Endothelial cell of umbilical vein (primary cell): ENCODE measurements at regions not wholly inside any gene's neighbourhood (a gene's known extent, or its start where the extent isn't known, plus 50 kb on each side); places are given as distances from the start of the nearest gene placed in this dataset.
A peak's percentile ranks its signal among the peaks of the same experiment; 100 is the strongest.

Experiments
- BruUV-seq: library from RNA; stranded (reverse); fragments of 400-500 nt; replicated peaks from 2 replicates; lab custom pipeline; 2021; lab: Mats Ljungman, UMichigan
- CTCF ChIA-PET: fragments of 300-600, 350-600 bp; sonication (Branson Sonifier 250); formaldehyde crosslinking; loops from one replicate; lab custom pipeline; 2021; ENCODE audit warnings: antibody characterized with exemption, inconsistent platforms; lab: Charles Lee
- POLR2A ChIA-PET: fragments of 300-600, 350-600 bp; sonication (Branson Sonifier 250); formaldehyde crosslinking; loops from one replicate; lab custom pipeline; 2021; ENCODE audit warnings: antibody characterized with exemption, inconsistent platforms; lab: Charles Lee
- DNase-seq: peaks from one replicate; pipeline ENCODE4 v3.0.0-alpha.2; 2011; ENCODE audit warnings: low read depth, low spot score
- FAIRE-seq: peaks from 2 replicates; lab custom pipeline; 2011; peaks lifted over from hg19 to GRCh38; lab: Jason Lieb, UNC
- H2AFZ ChIP-seq: 2 replicates; pipeline ENCODE4 v1.6.0; 2012; ENCODE audit warnings: low read depth, low read length, control low read depth, inconsistent platforms
- H3K27ac ChIP-seq: 2 replicates; pipeline ENCODE4 v1.5.1; 2011; ENCODE audit warnings: low read depth, mild to moderate bottlenecking, control low read depth, low read length, moderate library complexity; ENCODE audit not compliant: insufficient read depth
- H3K27me3 ChIP-seq, 2 experiments: 2 replicates each; pipeline versions ENCODE4 v1.6.0 to v1.6.1; 2011; ENCODE audit warnings: low read length in 2 of 2, mixed read lengths in 1 of 2; ENCODE audit not compliant: control insufficient read depth in 2 of 2, insufficient read depth in 2 of 2
- H3K36me3 ChIP-seq, 2 experiments: 2 replicates in 1 of 2; 3 replicates in 1 of 2; pipeline ENCODE4 v1.5.1; 2011; ENCODE audit warnings: low read length in 2 of 2, mild to moderate bottlenecking in 1 of 2, moderate library complexity in 1 of 2; ENCODE audit not compliant: control insufficient read depth in 2 of 2, insufficient read depth in 2 of 2; ENCODE audit errors: extremely low read depth in 1 of 2
- H3K4me1 ChIP-seq: 3 replicates; pipeline ENCODE4 v1.5.1; 2011; ENCODE audit warnings: mild to moderate bottlenecking, low read length; ENCODE audit not compliant: control insufficient read depth, insufficient read depth; ENCODE audit errors: extremely low read depth
- H3K4me2 ChIP-seq: 2 replicates; pipeline ENCODE4 v1.6.1; 2011; ENCODE audit warnings: low read length, control low read depth, mixed read lengths; ENCODE audit not compliant: insufficient read depth
- H3K4me3 ChIP-seq, 3 experiments: fragments of 200-600 bp in 1 of 3; sonication (generic), shearing (Covaris generic) in 1 of 3; replicated peaks in 1 of 3; 2 replicates each; pipeline ENCODE4 v1.5.1; 2011 to 2016; ENCODE audit warnings: control low read depth in 3 of 3, low read length in 3 of 3, mild to moderate bottlenecking in 2 of 3, inconsistent platforms in 1 of 3, low read depth in 1 of 3, moderate library complexity in 1 of 3; ENCODE audit not compliant: insufficient read depth in 1 of 3
- H3K79me2 ChIP-seq: 2 replicates; pipeline ENCODE4 v1.6.0; 2012; ENCODE audit warnings: low read length, inconsistent platforms; ENCODE audit not compliant: control insufficient read depth, insufficient read depth
- H3K9ac ChIP-seq: replicated peaks from 2 replicates; pipeline ENCODE3; 2011; ENCODE audit warnings: low read length, control low read depth; ENCODE audit not compliant: insufficient read depth; ENCODE audit errors: extremely low read depth
- H3K9me1 ChIP-seq: replicated peaks from 3 replicates; pipeline ENCODE4 v1.6.0; 2011; ENCODE audit warnings: mild to moderate bottlenecking, low read length; ENCODE audit not compliant: control insufficient read depth, insufficient read depth; ENCODE audit errors: extremely low read depth
- H3K9me3 ChIP-seq: replicated peaks from 2 replicates; pipeline ENCODE4 v1.5.1; 2012; ENCODE audit warnings: low read length, inconsistent platforms; ENCODE audit not compliant: control insufficient read depth, insufficient read depth
- H4K20me1 ChIP-seq: replicated peaks from 2 replicates; pipeline ENCODE3; 2011; ENCODE audit warnings: mild to moderate bottlenecking, low read length; ENCODE audit not compliant: control insufficient read depth, insufficient read depth; ENCODE audit errors: extremely low read depth
- CTCF ChIP-seq, 2 donors: IDR thresholded peaks; 1 replicate in 1 of 2; 2 replicates in 1 of 2; pipeline ENCODE4 v1.5.1; 2011; ENCODE audit warnings: low read length in 2 of 2, mild to moderate bottlenecking in 2 of 2, moderate library complexity in 2 of 2, control low read depth in 1 of 2, inconsistent platforms in 1 of 2, low read depth in 1 of 2; ENCODE audit not compliant: insufficient read depth in 1 of 2; ENCODE audit errors: extremely low read depth in 1 of 2
- EZH2 ChIP-seq: IDR thresholded peaks from 2 replicates; pipeline ENCODE4 v1.6.1; 2012; ENCODE audit warnings: borderline replicate concordance, low read depth, mild to moderate bottlenecking, moderate library complexity, low read length, inconsistent platforms; ENCODE audit not compliant: severe bottlenecking
- FOS ChIP-seq: IDR thresholded peaks from 2 replicates; pipeline ENCODE4 v1.6.1; 2011; ENCODE audit warnings: mild to moderate bottlenecking, low read length, moderate library complexity, borderline replicate concordance; ENCODE audit not compliant: insufficient read depth
- GATA2 ChIP-seq: IDR thresholded peaks from 2 replicates; pipeline ENCODE4 v1.7.0; 2011; ENCODE audit warnings: low read depth, mild to moderate bottlenecking, moderate library complexity, mixed read lengths, low read length; ENCODE audit not compliant: insufficient read length, insufficient read depth
- JUN ChIP-seq: IDR thresholded peaks from 2 replicates; pipeline ENCODE4 v1.6.1; 2011; ENCODE audit warnings: borderline replicate concordance, low read depth; ENCODE audit not compliant: insufficient read length, insufficient read depth
- MAX ChIP-seq: IDR thresholded peaks from 2 replicates; pipeline ENCODE4 v1.6.1; 2011; ENCODE audit not compliant: insufficient read depth, insufficient read length
- MYC ChIP-seq: IDR thresholded peaks from one replicate; pipeline ENCODE4 v1.6.1; 2011; ENCODE audit warnings: mild to moderate bottlenecking, low read depth, low read length
- POLR2A ChIP-seq: IDR thresholded peaks from 2 replicates; pipeline ENCODE4 v1.6.1; 2012; ENCODE audit warnings: low read depth, mild to moderate bottlenecking, control low read depth, low read length
- POLR2AphosphoS5 ChIP-seq: IDR thresholded peaks from 2 replicates; pipeline ENCODE4 v1.6.1; 2012; ENCODE audit warnings: low read depth, mild to moderate bottlenecking, control low read depth, low read length, moderate library complexity; ENCODE audit not compliant: insufficient read depth
- dilution Hi-C: fragments of 300-500 bp; cut with MboI; formaldehyde crosslinking; loops from one replicate; pipeline ENCODE4 v1.15.0; 2019; ENCODE audit warnings: low sequenced_read_pairs; ENCODE audit not compliant: extremely low pct_ligation_motif_present
- intact Hi-C: fragments of 100-400 bp; cut with micrococcal nuclease; formaldehyde crosslinking; loops from one replicate; pipeline ENCODE4 v1.10.0; 2022

- H3K9me3 ChIP-seq = no peaks in the 10 kb centered on the region
- peaks cover 6% of the 10 kb centered on the region for H3K4me1 ChIP-seq
- H2AFZ ChIP-seq = peak overlapping the region; percentile 70
- dilution Hi-C loops (no loop called here), intact Hi-C loops (loop anchor here (5.0 kb wide), 1 partner anchor 75 kb away; the partner anchor contains the start of gene TBCA)
- CTCF ChIA-PET = interaction anchor here (1.0 to 1.4 kb wide), 4 partner anchors 9 to 207 kb away, joined by 3 to 4 read pairs (median 3); no protein-coding TSS in a partner anchor
- H3K4me3 ChIP-seq = peak overlapping the region; percentile 28 to 62 (median 44)
- no peak for TF ChIP-seq MYC
- no peak for TF ChIP-seq POLR2AphosphoS5
- no peak for TF ChIP-seq CTCF (IDR thresholded peaks at IDR 0.05; ENCODE audit: extremely low read depth in 1 of 2, insufficient read depth in 1 of 2, low read depth in 1 of 2, low read length in 2 of 2)
- no peak for TF ChIP-seq GATA2
- no peak for TF ChIP-seq FOS
- no peak for TF ChIP-seq POLR2A
- no peak for TF ChIP-seq EZH2
- no peak for TF ChIP-seq JUN
- no peak for TF ChIP-seq MAX
- peaks cover 46% of the 10 kb centered on the region in 2 experiments for H3K27me3 ChIP-seq
- H3K27ac ChIP-seq = no peak overlapping the region
- H3K9me1 ChIP-seq = no peaks in the 10 kb centered on the region
- no peaks in the 10 kb centered on the region for H3K79me2 ChIP-seq
- no peak overlapping the region for H3K9ac ChIP-seq
- no TSS peak for BruUV-seq
- H4K20me1 ChIP-seq = no peaks in the 10 kb centered on the region
- peak; percentile 58 for FAIRE-seq
- peak overlapping the region; percentile 93 for H3K4me2 ChIP-seq
- peak; percentile 23 for DNase-seq
- POLR2A ChIA-PET = no interaction called here
- H3K36me3 ChIP-seq = no peaks in the 10 kb centered on the region
These were observed 76.6 kb upstream of the TBCA start for GRCh38 chr5:77852514-77853352.
